Vagina (tissue), 2 donors: ENCODE measurements at regions not wholly inside any gene's neighbourhood (a gene's known extent, or its start where the extent isn't known, plus 50 kb on each side); places are given as distances from the start of the nearest gene placed in this dataset.

Source experiments
- DNase-seq, 2 donors: peaks; one replicate each; pipeline ENCODE4 v3.0.0-alpha.2; 2017; ENCODE audit errors: extremely low spot score in 2 of 2
- H3K27ac ChIP-seq: fragments of 200-600 bp; sonication (generic); one replicate; pipeline ENCODE4 v1.5.1; 2019
- H3K27me3 ChIP-seq: fragments of 200-600 bp; sonication (generic); one replicate; pipeline ENCODE4 v1.5.1; 2019
- H3K36me3 ChIP-seq, 2 donors: fragments of 200-600 bp; sonication (generic); one replicate each; pipeline ENCODE4 v1.5.1; 2017 to 2019
- H3K4me1 ChIP-seq: fragments of 200-600 bp; sonication (generic); one replicate; pipeline ENCODE4 v1.5.1; 2019
- H3K4me3 ChIP-seq, 2 donors: fragments of 200-600 bp; sonication (generic); 1 replicate in 1 of 2; 2 replicates in 1 of 2; pipeline ENCODE4 v1.5.1; 2016 to 2019
- H3K9me3 ChIP-seq: fragments of 200-600 bp; sonication (generic); one replicate; pipeline ENCODE4 v1.5.1; 2019
- CTCF ChIP-seq, 3 experiments: fragments of 450-650 bp in 2 of 3; fragments of 200-600 bp in 1 of 3; sonication (generic) in 1 of 3; IDR thresholded peaks; one replicate each; pipeline ENCODE4 v1.5.1; 2017 to 2019; ENCODE audit warnings: antibody characterized with exemption in 3 of 3, mild to moderate bottlenecking in 2 of 3, moderate library complexity in 2 of 3
- POLR2A ChIP-seq, 2 donors: fragments of 450-650 bp; IDR thresholded peaks; one replicate each; pipeline ENCODE4 v1.6.1; 2017; ENCODE audit warnings: antibody characterized with exemption in 2 of 2, mild to moderate bottlenecking in 2 of 2, moderate library complexity in 2 of 2
- POLR2AphosphoS5 ChIP-seq, 2 donors: sonication (generic); formaldehyde crosslinking; IDR thresholded peaks; one replicate each; pipeline ENCODE4 v1.9.0; 2017; ENCODE audit warnings: antibody characterized with exemption in 2 of 2, mild to moderate bottlenecking in 2 of 2, low read depth in 1 of 2; ENCODE audit not compliant: insufficient read depth in 1 of 2
- intact Hi-C: fragments of 100-400 bp; cut with DNase I; formaldehyde crosslinking; loops from one replicate; pipeline ENCODE4 v1.15.1; 2023

DNA sequence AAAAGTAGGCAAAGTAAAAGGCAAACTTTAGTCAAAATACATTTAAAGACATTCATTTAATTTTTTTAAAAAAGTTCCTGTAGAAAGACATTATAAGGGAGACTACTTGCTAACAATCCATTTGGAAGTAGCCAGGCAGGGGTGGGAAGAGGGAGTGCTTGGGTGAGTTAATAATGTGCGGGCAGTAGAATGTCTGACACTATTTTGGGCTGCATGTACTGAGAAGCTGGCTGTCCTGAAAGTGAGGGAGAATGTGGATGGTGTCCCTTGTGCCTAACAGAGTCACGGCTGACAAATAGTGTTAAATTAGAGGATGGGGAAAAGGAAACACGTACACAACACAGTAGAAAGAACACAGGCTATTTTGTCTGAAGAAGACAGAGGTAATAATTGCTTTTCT lies 142.5 kb downstream of the LCA5 start:
- no peaks in the 10 kb centered on the region for H3K36me3 ChIP-seq
- H3K4me1 ChIP-seq: no peaks in the 10 kb centered on the region
- no peak overlapping the region for H3K27ac ChIP-seq
- H3K27me3 ChIP-seq: no peaks in the 10 kb centered on the region
- no peaks in the 10 kb centered on the region for H3K9me3 ChIP-seq
- DNase-seq: no peak
- H3K4me3 ChIP-seq: no peak overlapping the region
- intact Hi-C loops: no loop called here
- no peak for TF ChIP-seq POLR2AphosphoS5 (IDR thresholded peaks at IDR 0.05; ENCODE audit: insufficient read depth in 1 of 2, low read depth in 1 of 2)
- no peak for TF ChIP-seq CTCF (IDR thresholded peaks at IDR 0.05)
- no peak for TF ChIP-seq POLR2A (IDR thresholded peaks at IDR 0.05)

- TF ChIP-seq POLR2AphosphoS5 (IDR thresholded peaks at IDR 0.05; ENCODE audit: insufficient read depth in 1 of 2, low read depth in 1 of 2) (no peak), POLR2A (IDR thresholded peaks at IDR 0.05) (no peak), CTCF (IDR thresholded peaks at IDR 0.05) (no peak)
- no peaks in the 10 kb centered on the region for H3K4me1 ChIP-seq
- no peaks in the 10 kb centered on the region for H3K36me3 ChIP-seq
- no peak overlapping the region for H3K4me3 ChIP-seq
- H3K9me3 ChIP-seq: no peaks in the 10 kb centered on the region
- intact Hi-C loops: no loop called here
- no peaks in the 10 kb centered on the region for H3K27me3 ChIP-seq
- no peak for DNase-seq
- no peak overlapping the region for H3K27ac ChIP-seq
Measured at GRCh38 chr6:79392094-79392493, 145.1 kb downstream of the LCA5 start.

DNA sequence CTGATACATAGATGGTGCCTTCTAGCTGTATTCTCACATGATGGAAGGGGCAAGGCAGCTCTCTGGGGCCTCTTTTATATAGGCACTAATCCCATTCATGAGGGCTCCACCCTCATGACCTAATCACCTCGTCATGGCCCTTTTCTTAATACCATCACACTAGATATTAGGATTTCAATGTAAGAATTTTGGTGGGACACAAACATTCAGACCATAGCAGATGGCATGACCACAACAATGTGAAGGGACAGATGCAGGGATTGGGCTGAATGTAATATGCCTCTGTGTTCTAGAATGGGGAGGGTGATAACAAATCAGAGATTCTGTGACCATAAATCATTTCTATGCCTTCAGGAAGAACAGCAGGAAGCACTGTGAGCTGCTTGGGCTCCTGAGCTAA lies 145.8 kb downstream of the LCA5 start:
- H3K4me3 ChIP-seq: no peak overlapping the region
- no peaks in the 10 kb centered on the region for H3K9me3 ChIP-seq
- H3K36me3 ChIP-seq: no peaks in the 10 kb centered on the region
- no peaks in the 10 kb centered on the region for H3K4me1 ChIP-seq
- no peak overlapping the region for H3K27ac ChIP-seq
- no peaks in the 10 kb centered on the region for H3K27me3 ChIP-seq
- intact Hi-C loops: no loop called here
- DNase-seq: no peak
- no peak for TF ChIP-seq CTCF (IDR thresholded peaks at IDR 0.05)
- no peak for TF ChIP-seq POLR2A (IDR thresholded peaks at IDR 0.05)
- TF ChIP-seq POLR2AphosphoS5 (IDR thresholded peaks at IDR 0.05; ENCODE audit: insufficient read depth in 1 of 2, low read depth in 1 of 2): no peak

DNA sequence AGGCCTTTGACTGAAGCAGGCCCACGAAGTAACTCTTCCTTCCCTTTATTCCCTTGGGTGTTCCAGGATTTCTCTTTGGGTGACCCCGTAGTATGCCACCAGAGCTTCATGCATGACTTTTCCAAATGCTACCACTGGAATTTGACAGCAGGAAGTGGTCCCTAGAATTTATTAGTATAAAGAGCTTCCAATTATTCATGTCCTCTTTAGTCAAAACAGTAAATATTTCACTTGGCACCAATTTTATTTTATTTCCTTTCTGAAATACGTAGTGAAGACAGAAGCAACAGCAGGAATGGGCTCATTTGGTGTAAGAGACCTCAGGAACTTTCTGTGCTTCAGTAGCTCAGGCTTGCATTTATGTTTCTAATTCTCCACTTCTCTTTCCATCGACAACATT lies 151.3 kb downstream of the LCA5 start:
- no peaks in the 10 kb centered on the region for H3K9me3 ChIP-seq
- no peak overlapping the region for H3K27ac ChIP-seq
- H3K4me3 ChIP-seq: no peak overlapping the region
- intact Hi-C loops: no loop called here
- no peak for DNase-seq
- H3K36me3 ChIP-seq: no peaks in the 10 kb centered on the region
- H3K4me1 ChIP-seq: no peaks in the 10 kb centered on the region
- no peaks in the 10 kb centered on the region for H3K27me3 ChIP-seq
- TF ChIP-seq POLR2AphosphoS5 (IDR thresholded peaks at IDR 0.05; ENCODE audit: insufficient read depth in 1 of 2, low read depth in 1 of 2) (no peak), CTCF (IDR thresholded peaks at IDR 0.05) (no peak), POLR2A (IDR thresholded peaks at IDR 0.05) (no peak)

GRCh38 chr6:79385333-79385732 lies 150.9 kb upstream of the HMGN3 start:
- H3K4me1 ChIP-seq: no peaks in the 10 kb centered on the region
- H3K36me3 ChIP-seq: no peaks in the 10 kb centered on the region
- H3K27me3 ChIP-seq: no peaks in the 10 kb centered on the region
- TF ChIP-seq POLR2A (IDR thresholded peaks at IDR 0.05): no peak
- TF ChIP-seq CTCF (IDR thresholded peaks at IDR 0.05): no peak
- TF ChIP-seq POLR2AphosphoS5 (IDR thresholded peaks at IDR 0.05; ENCODE audit: insufficient read depth in 1 of 2, low read depth in 1 of 2): no peak
- no peak overlapping the region for H3K4me3 ChIP-seq
- DNase-seq: no peak
- intact Hi-C loops: no loop called here
- H3K9me3 ChIP-seq: no peaks in the 10 kb centered on the region
- no peak overlapping the region for H3K27ac ChIP-seq
